GM13977 (cell line): ENCODE measurements at regions not wholly inside any gene's neighbourhood (a gene's known extent, or its start where the extent isn't known, plus 50 kb on each side); places are given as distances from the start of the nearest gene placed in this dataset.

Experiments used
- DNase-seq: peaks from one replicate; pipeline ENCODE4 v3.0.0; 2012; ENCODE audit warnings: low spot score
- CTCF ChIP-seq: IDR thresholded peaks from 2 replicates; pipeline ENCODE4 v1.5.1; 2012; ENCODE audit warnings: mild to moderate bottlenecking, control low read depth; ENCODE audit not compliant: insufficient read depth; ENCODE audit errors: extremely low read depth, missing control alignments
- in situ Hi-C: fragments of 300-500 bp; cut with MboI; formaldehyde crosslinking; loops from one replicate; pipeline ENCODE4 v1.12.0; 2022; ENCODE audit warnings: low sequenced_read_pairs, low pct_unique_long_range_greater_than_20kb, mixed read lengths, inconsistent platforms; ENCODE audit not compliant: unreplicated experiment

GRCh38 chr4:138958519-138958918, 57.1 kb upstream of the NOCT start:
- in situ Hi-C loops = no loop called here

GRCh38 chr4:138957302-138957701, 58.3 kb upstream of the NOCT start:
- in situ Hi-C loops = no loop called here
- TF ChIP-seq CTCF = no peak
- DNase-seq = no peak

More at GRCh38 chr4:138958519-138958918, 57.1 kb upstream of the NOCT start:
- no peak for TF ChIP-seq CTCF
- no peak for DNase-seq

- no peak for DNase-seq
- TF ChIP-seq CTCF = no peak
- in situ Hi-C loops = no loop called here
Measured at GRCh38 chr4:138954428-138954827, 61.2 kb upstream of the NOCT start.

- in situ Hi-C loops = no loop called here
- TF ChIP-seq CTCF = no peak
- DNase-seq = no peak
Measured at GRCh38 chr4:138953961-138954371, 61.6 kb upstream of the NOCT start.

GRCh38 chr4:138952411-138952810, 63.2 kb upstream of the NOCT start:
- no peak for DNase-seq
- TF ChIP-seq CTCF = no peak

GRCh38 chr4:138951764-138952163, 63.8 kb upstream of the NOCT start:
- no peak for TF ChIP-seq CTCF
- in situ Hi-C loops = no loop called here
- no peak for DNase-seq

More at GRCh38 chr4:138952411-138952810, 63.2 kb upstream of the NOCT start:
- in situ Hi-C loops = no loop called here

- in situ Hi-C loops = no loop called here
- no peak for TF ChIP-seq CTCF
- DNase-seq = no peak
Measured at GRCh38 chr4:138949866-138950265, 65.7 kb upstream of the NOCT start.
